ENCODE measurements at regions not wholly inside any gene's neighbourhood (a gene's known extent, or its start where the extent isn't known, plus 50 kb on each side); places are given as distances from the start of the nearest gene placed in this dataset.
"Not testable (repeated sequence)": the region's sequence is repeated elsewhere in the genome, so short reads cannot be mapped to it uniquely, and the experiment has no call there.

DNA sequence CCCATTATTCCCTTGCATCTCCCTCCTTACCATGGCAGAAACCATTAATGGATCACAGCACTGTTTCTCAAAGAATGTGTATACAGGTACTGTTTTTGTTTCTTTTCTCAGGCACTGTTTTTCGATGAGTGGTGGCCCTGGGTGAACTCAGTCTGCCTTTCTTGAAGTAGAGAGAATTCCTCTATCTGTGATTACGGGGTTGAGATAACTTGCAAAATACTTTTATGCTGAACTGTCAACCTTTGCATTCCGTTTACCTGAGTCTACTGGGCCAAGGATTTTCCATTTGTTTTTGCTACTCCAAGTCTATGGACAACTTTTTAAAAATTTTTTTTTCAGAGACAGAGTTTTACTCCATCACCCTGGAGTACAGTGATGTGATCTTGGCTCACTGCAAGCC is 82.7 kb upstream of the CLINT1 start:
- Mint-ChIP-seq H3K36me3 (ENCODE audit: low read depth) (no peaks in the 10 kb centered on the region), H3K9me3 (ENCODE audit: low read depth) (no peaks in the 10 kb centered on the region), H3K4me1 (ENCODE audit: low read depth) (peaks cover 10% of the 10 kb centered on the region), H3K4me3 (ENCODE audit: unreplicated experiment) (no peak overlapping the region), H3K27me3 (ENCODE audit: low read depth) (no peaks in the 10 kb centered on the region), H3K27ac (ENCODE audit: unreplicated experiment) (no peak overlapping the region)
- TF ChIP-seq CTCF (IDR thresholded peaks at IDR 0.05), result no peak
- no peak for DNase-seq (ENCODE audit: low spot score)

DNA sequence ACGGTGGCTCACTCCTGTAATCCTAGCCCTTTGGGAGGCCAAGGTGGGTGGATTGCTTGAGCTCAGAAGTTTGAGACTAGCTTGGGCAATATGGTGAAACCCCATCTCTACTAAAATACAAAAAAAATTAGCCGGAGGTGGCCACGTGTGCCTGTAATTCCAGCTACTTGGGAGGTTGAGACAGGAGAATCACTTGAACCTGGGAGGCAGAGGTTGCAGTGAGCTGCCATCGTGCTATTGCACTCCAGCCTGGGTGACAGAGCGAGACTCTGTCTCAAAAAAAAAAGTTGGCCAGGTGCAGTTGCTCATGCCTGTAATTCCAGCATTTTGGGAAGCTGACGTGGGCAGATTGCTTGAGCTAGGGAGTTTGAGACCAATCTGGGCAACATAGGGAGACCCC is 79.2 kb upstream of the CLINT1 start:
- H3K9me3 Mint-ChIP-seq (ENCODE audit: low read depth); H3K4me3 Mint-ChIP-seq (ENCODE audit: unreplicated experiment); H3K4me1 Mint-ChIP-seq (ENCODE audit: low read depth); H3K27ac Mint-ChIP-seq (ENCODE audit: unreplicated experiment); H3K36me3 Mint-ChIP-seq (ENCODE audit: low read depth); H3K27me3 Mint-ChIP-seq (ENCODE audit: low read depth); DNase-seq (ENCODE audit: low spot score): not testable (repeated sequence)

DNA sequence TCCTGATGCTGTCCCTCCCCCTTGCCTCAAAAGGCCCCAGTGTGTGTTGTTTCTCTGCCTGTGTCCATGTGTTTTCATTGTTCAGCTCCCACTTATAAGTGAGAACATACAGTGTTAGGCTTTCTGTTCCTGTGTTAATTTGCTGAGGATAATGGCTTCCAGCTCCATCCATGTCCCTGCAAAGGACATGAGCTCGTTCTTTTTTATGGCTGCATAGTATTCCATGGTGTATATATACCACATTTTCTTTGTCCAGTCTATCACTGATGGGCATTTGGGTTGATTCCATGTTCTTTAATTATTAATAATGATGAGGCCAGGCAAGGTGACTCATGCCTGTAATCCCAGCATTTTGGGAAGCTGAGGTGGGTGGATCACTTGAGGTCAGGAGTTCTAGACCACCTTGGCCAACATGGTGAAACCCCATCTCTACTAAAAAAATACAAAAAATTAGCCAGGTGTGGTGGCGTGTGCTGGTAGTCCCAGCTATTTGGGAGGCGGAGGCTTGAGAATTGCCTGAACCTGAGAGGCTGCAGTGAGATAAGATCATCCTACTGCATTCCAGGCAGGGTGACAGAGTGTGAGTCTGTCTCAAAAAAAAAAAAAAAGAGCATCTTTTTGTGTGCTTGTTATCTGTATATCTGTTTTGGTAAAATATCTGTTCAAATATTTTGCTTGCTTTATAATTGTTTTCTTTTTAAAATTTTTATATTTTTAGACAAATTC is 78.0 kb upstream of the CLINT1 start:
- H3K4me1 Mint-ChIP-seq (ENCODE audit: low read depth); H3K36me3 Mint-ChIP-seq (ENCODE audit: low read depth); H3K27me3 Mint-ChIP-seq (ENCODE audit: low read depth); H3K27ac Mint-ChIP-seq (ENCODE audit: unreplicated experiment); H3K4me3 Mint-ChIP-seq (ENCODE audit: unreplicated experiment); H3K9me3 Mint-ChIP-seq (ENCODE audit: low read depth); DNase-seq (ENCODE audit: low spot score): not testable (repeated sequence)

DNA sequence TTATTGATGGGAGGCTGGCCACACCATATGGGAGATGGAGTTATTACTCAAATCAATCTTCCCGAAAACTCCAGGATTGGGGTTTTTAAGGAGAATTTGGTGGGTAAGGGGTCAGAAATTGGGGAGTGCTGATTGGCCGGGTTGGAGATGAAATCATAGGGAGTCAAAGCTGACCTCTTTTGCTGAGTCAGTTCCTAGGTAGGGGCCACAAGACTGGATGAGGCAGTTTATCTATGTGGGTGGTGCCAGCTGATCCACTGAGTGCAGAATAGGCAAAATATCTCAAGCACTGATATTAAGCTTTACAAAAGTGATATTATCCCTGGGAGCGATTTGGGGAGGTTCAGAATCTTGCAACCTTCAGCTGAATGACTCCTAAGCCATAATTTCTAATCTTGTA is 75.7 kb upstream of the CLINT1 start:
- peaks cover 6% of the 10 kb centered on the region for H3K9me3 Mint-ChIP-seq (ENCODE audit: low read depth)
- H3K4me3 Mint-ChIP-seq (ENCODE audit: unreplicated experiment), result no peak overlapping the region
- no peak overlapping the region for H3K27ac Mint-ChIP-seq (ENCODE audit: unreplicated experiment)
- H3K27me3 Mint-ChIP-seq (ENCODE audit: low read depth), result no peaks in the 10 kb centered on the region
- DNase-seq (ENCODE audit: low spot score), result no peak
- H3K36me3 Mint-ChIP-seq (ENCODE audit: low read depth), result no peaks in the 10 kb centered on the region
- TF ChIP-seq CTCF (IDR thresholded peaks at IDR 0.05), result no peak
- no peaks in the 10 kb centered on the region for H3K4me1 Mint-ChIP-seq (ENCODE audit: low read depth)

DNA sequence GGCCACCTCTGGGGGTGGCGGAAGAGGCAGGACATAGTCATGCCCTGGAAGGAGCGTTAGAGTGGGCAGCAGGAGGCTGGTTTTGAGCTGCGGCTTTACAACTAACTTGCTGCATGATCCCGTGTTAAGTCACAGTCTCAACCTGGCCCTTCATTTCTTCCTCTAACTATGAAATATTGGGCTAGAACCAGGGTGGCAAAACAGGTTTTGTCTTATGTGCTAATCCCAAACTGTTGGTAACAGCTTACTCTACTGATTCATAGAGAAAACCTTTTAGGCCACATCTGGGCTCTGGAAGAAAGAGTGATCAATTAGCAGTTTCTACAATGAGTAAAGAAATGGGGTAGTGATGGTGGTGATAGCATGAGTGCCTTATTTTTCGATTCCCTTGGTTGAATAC is 74.1 kb upstream of the CLINT1 start:
- no peak overlapping the region for H3K27ac Mint-ChIP-seq (ENCODE audit: unreplicated experiment)
- no peaks in the 10 kb centered on the region for H3K27me3 Mint-ChIP-seq (ENCODE audit: low read depth)

GRCh38 chr5:157930710-157931109 is 71.8 kb upstream of the CLINT1 start:
- no peak for TF ChIP-seq CTCF (IDR thresholded peaks at IDR 0.05)
- H3K4me3 Mint-ChIP-seq (ENCODE audit: unreplicated experiment), result no peak overlapping the region

More for the DNA sequence above, 74.1 kb upstream of the CLINT1 start:
- Mint-ChIP-seq H3K9me3 (ENCODE audit: low read depth) (peaks cover 6% of the 10 kb centered on the region), H3K4me3 (ENCODE audit: unreplicated experiment) (no peak overlapping the region), H3K36me3 (ENCODE audit: low read depth) (no peaks in the 10 kb centered on the region), H3K4me1 (ENCODE audit: low read depth) (no peaks in the 10 kb centered on the region)
- no peak for TF ChIP-seq CTCF (IDR thresholded peaks at IDR 0.05)
- DNase-seq (ENCODE audit: low spot score), result no peak

More at GRCh38 chr5:157930710-157931109, 71.8 kb upstream of the CLINT1 start:
- peaks cover 5% of the 10 kb centered on the region for H3K4me1 Mint-ChIP-seq (ENCODE audit: low read depth)
- H3K9me3 Mint-ChIP-seq (ENCODE audit: low read depth), result peaks cover 6% of the 10 kb centered on the region
- no peaks in the 10 kb centered on the region for H3K27me3 Mint-ChIP-seq (ENCODE audit: low read depth)
- no peaks in the 10 kb centered on the region for H3K36me3 Mint-ChIP-seq (ENCODE audit: low read depth)
- no peak for DNase-seq (ENCODE audit: low spot score)
- no peak overlapping the region for H3K27ac Mint-ChIP-seq (ENCODE audit: unreplicated experiment)
